ENCODE measurements at regions not wholly inside any gene's neighbourhood (a gene's known extent, or its start where the extent isn't known, plus 50 kb on each side); places are given as distances from the start of the nearest gene placed in this dataset.
A peak's percentile ranks its signal among the peaks of the same experiment; 100 is the strongest.

- peaks cover 0 to 9% (median 0%) of the 10 kb centered on the region in 3 donors for H3K4me1 Mint-ChIP-seq
- ChIA-PET POLR2A (no interaction called here), CTCF (interaction anchor here in 1 of 2 donors (0.9 kb wide), 1 partner anchor 808 kb away, joined by 3 read pairs; no protein-coding TSS in a partner anchor)
Observed at GRCh38 chr17:72561680-72562079, 440.9 kb downstream of the SOX9 start.

GRCh38 chr17:72562615-72563188 lies 441.9 kb downstream of the SOX9 start:
- H3K4me3 ChIP-seq (ENCODE audit: control insufficient read depth in 1 of 2, extremely low read depth in 1 of 2, low read length in 1 of 2) = no peak overlapping the region
- ATAC-seq (replicated peaks in 1 of 4) (no peak), DNase-seq (no peak)
- H3K27me3 Mint-ChIP-seq = no peaks in the 10 kb centered on the region
- ChIA-PET POLR2A (no interaction called here), CTCF (interaction anchor here (0.6 to 0.9 kb wide), 2 partner anchors 779 to 807 kb away, joined by 3 read pairs; no protein-coding TSS in a partner anchor)
- 86% methylated on average over 7 of the region's 7 CpGs for WGBS (ENCODE audit: insufficient coverage)
- H3K9me3 Mint-ChIP-seq = no peaks in the 10 kb centered on the region
- no peak overlapping the region for H3K27ac Mint-ChIP-seq
- no peaks in the 10 kb centered on the region for H3K36me3 Mint-ChIP-seq
- peaks cover 0 to 4% of the 10 kb centered on the region in 2 experiments for H3K4me1 ChIP-seq (ENCODE audit: control insufficient read depth in 1 of 2, extremely low read depth in 1 of 2, insufficient read depth in 2 of 2, low read length in 2 of 2)
- no peaks in the 10 kb centered on the region for H3K27me3 ChIP-seq (replicated peaks in 1 of 2; ENCODE audit: control insufficient read depth in 2 of 2, extremely low read depth in 1 of 2, insufficient read depth in 2 of 2, low read length in 1 of 2)
- no peaks in the 10 kb centered on the region for H3K36me3 ChIP-seq (ENCODE audit: control insufficient read depth in 2 of 2, extremely low read depth in 1 of 2, insufficient read depth in 1 of 2, low read length in 1 of 2)
- no peak overlapping the region for H3K4me3 Mint-ChIP-seq
- H3K9me3 ChIP-seq = no peaks in the 10 kb centered on the region
- no peak overlapping the region for H3K27ac ChIP-seq (ENCODE audit: low read length)
- peaks cover 0 to 17% (median 0%) of the 10 kb centered on the region in 3 donors for H3K4me1 Mint-ChIP-seq

More at GRCh38 chr17:72561680-72562079, 440.9 kb downstream of the SOX9 start:
- H3K27me3 Mint-ChIP-seq = no peaks in the 10 kb centered on the region
- WGBS (ENCODE audit: insufficient coverage) = 81% methylated on average over 4 of the region's 6 CpGs
- ATAC-seq (replicated peaks in 1 of 4) (no peak), DNase-seq (no peak)
- H3K9me3 Mint-ChIP-seq = no peaks in the 10 kb centered on the region
- Histone ChIP-seq H3K4me1 (ENCODE audit: control insufficient read depth in 1 of 2, extremely low read depth in 1 of 2, insufficient read depth in 2 of 2, low read length in 2 of 2) (peaks cover 0 to 4% of the 10 kb centered on the region in 2 experiments), H3K27me3 (replicated peaks in 1 of 2; ENCODE audit: control insufficient read depth in 2 of 2, extremely low read depth in 1 of 2, insufficient read depth in 2 of 2, low read length in 1 of 2) (no peaks in the 10 kb centered on the region), H3K36me3 (ENCODE audit: control insufficient read depth in 2 of 2, extremely low read depth in 1 of 2, insufficient read depth in 1 of 2, low read length in 1 of 2) (no peaks in the 10 kb centered on the region), H3K27ac (ENCODE audit: low read length) (no peak overlapping the region), H3K9me3 (no peaks in the 10 kb centered on the region), H3K4me3 (ENCODE audit: control insufficient read depth in 1 of 2, extremely low read depth in 1 of 2, low read length in 1 of 2) (no peak overlapping the region)
- no peak overlapping the region for H3K27ac Mint-ChIP-seq
- H3K36me3 Mint-ChIP-seq = no peaks in the 10 kb centered on the region
- no peak overlapping the region for H3K4me3 Mint-ChIP-seq

- H3K27me3 ChIP-seq (replicated peaks in 1 of 2; ENCODE audit: control insufficient read depth in 2 of 2, extremely low read depth in 1 of 2, insufficient read depth in 2 of 2, low read length in 1 of 2) = no peaks in the 10 kb centered on the region
- WGBS (ENCODE audit: insufficient coverage) = 86% methylated on average over 5 of the region's 7 CpGs
- Mint-ChIP-seq H3K9me3 (no peaks in the 10 kb centered on the region), H3K27ac (no peak overlapping the region), H3K4me3 (no peak overlapping the region), H3K27me3 (no peaks in the 10 kb centered on the region), H3K36me3 (no peaks in the 10 kb centered on the region), H3K4me1 (peaks cover 0 to 17% (median 0%) of the 10 kb centered on the region in 3 donors)
- no peak overlapping the region for H3K4me3 ChIP-seq (ENCODE audit: control insufficient read depth in 1 of 2, extremely low read depth in 1 of 2, low read length in 1 of 2)
- H3K27ac ChIP-seq (ENCODE audit: low read length) = no peak overlapping the region
- DNase-seq (no peak), ATAC-seq (replicated peaks in 1 of 4) (no peak)
- no peaks in the 10 kb centered on the region for H3K36me3 ChIP-seq (ENCODE audit: control insufficient read depth in 2 of 2, extremely low read depth in 1 of 2, insufficient read depth in 1 of 2, low read length in 1 of 2)
- POLR2A ChIA-PET = no interaction called here
- CTCF ChIA-PET = no interaction called here
- H3K9me3 ChIP-seq = no peaks in the 10 kb centered on the region
- H3K4me1 ChIP-seq (ENCODE audit: control insufficient read depth in 1 of 2, extremely low read depth in 1 of 2, insufficient read depth in 2 of 2, low read length in 2 of 2) = peaks cover 0 to 4% of the 10 kb centered on the region in 2 experiments
Observed at GRCh38 chr17:72563952-72564351, 443.1 kb downstream of the SOX9 start.

- ChIA-PET CTCF (interaction anchor here in 1 of 2 donors (0.7 kb wide), 1 partner anchor 15 kb away, joined by 3 read pairs; no protein-coding TSS in a partner anchor), POLR2A (no interaction called here)
- no peaks in the 10 kb centered on the region for H3K36me3 Mint-ChIP-seq
- Histone ChIP-seq H3K27me3 (replicated peaks in 1 of 2; ENCODE audit: control insufficient read depth in 2 of 2, extremely low read depth in 1 of 2, insufficient read depth in 2 of 2, low read length in 1 of 2) (peaks cover 0 to 7% of the 10 kb centered on the region in 2 experiments), H3K27ac (ENCODE audit: low read length) (no peak overlapping the region), H3K36me3 (ENCODE audit: control insufficient read depth in 2 of 2, extremely low read depth in 1 of 2, insufficient read depth in 1 of 2, low read length in 1 of 2) (no peaks in the 10 kb centered on the region), H3K4me3 (ENCODE audit: control insufficient read depth in 1 of 2, extremely low read depth in 1 of 2, low read length in 1 of 2) (no peak overlapping the region), H3K9me3 (no peaks in the 10 kb centered on the region), H3K4me1 (ENCODE audit: control insufficient read depth in 1 of 2, extremely low read depth in 1 of 2, insufficient read depth in 2 of 2, low read length in 2 of 2) (peaks cover 0 to 4% of the 10 kb centered on the region in 2 experiments)
- no peak overlapping the region for H3K4me3 Mint-ChIP-seq
- H3K9me3 Mint-ChIP-seq = no peaks in the 10 kb centered on the region
- H3K4me1 Mint-ChIP-seq = peaks cover 0 to 17% (median 0%) of the 10 kb centered on the region in 3 donors
- no peaks in the 10 kb centered on the region for H3K27me3 Mint-ChIP-seq
- 75% methylated on average over 2 of the region's 5 CpGs for WGBS (ENCODE audit: insufficient coverage)
- H3K27ac Mint-ChIP-seq = no peak overlapping the region
- ATAC-seq (replicated peaks in 1 of 4) = no peak
- no peak for DNase-seq
Observed at GRCh38 chr17:72565006-72565405, 444.2 kb downstream of the SOX9 start.

DNA sequence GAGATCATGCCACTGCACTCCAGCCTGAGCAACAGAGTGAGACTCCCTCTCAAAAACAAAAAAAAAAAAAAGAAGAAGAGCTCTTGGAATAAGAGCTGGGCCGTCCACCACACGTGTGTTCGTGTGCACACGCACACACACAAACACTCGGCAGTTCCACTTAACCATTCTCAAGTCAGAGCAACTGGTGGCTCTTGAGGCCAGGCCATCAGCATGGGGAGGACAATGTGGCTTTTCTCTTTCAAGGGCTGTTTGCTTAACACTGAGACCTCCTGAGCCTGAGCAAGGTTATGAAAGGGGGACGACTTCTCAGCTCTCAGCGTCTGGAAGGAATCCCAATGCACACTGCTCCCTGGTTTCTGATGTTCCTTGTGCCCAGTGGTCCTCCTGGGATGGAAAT lies 444.9 kb downstream of the SOX9 start:
- Histone ChIP-seq H3K27ac (ENCODE audit: low read length) (no peak overlapping the region), H3K4me1 (ENCODE audit: control insufficient read depth in 1 of 2, extremely low read depth in 1 of 2, insufficient read depth in 2 of 2, low read length in 2 of 2) (peaks cover 0 to 4% of the 10 kb centered on the region in 2 experiments), H3K9me3 (no peaks in the 10 kb centered on the region), H3K27me3 (replicated peaks in 1 of 2; ENCODE audit: control insufficient read depth in 2 of 2, extremely low read depth in 1 of 2, insufficient read depth in 2 of 2, low read length in 1 of 2) (peaks cover 0 to 10% of the 10 kb centered on the region in 2 experiments), H3K36me3 (ENCODE audit: control insufficient read depth in 2 of 2, extremely low read depth in 1 of 2, insufficient read depth in 1 of 2, low read length in 1 of 2) (no peaks in the 10 kb centered on the region), H3K4me3 (ENCODE audit: control insufficient read depth in 1 of 2, extremely low read depth in 1 of 2, low read length in 1 of 2) (no peak overlapping the region)
- no peaks in the 10 kb centered on the region for H3K27me3 Mint-ChIP-seq
- POLR2A ChIA-PET = no interaction called here
- 84% methylated on average over 2 of the region's 7 CpGs for WGBS (ENCODE audit: insufficient coverage)
- H3K4me1 Mint-ChIP-seq = peaks cover 0 to 15% (median 0%) of the 10 kb centered on the region in 3 donors
- CTCF ChIA-PET = no interaction called here
- no peak for DNase-seq
- no peaks in the 10 kb centered on the region for H3K36me3 Mint-ChIP-seq
- no peaks in the 10 kb centered on the region for H3K9me3 Mint-ChIP-seq
- no peak overlapping the region for H3K4me3 Mint-ChIP-seq
- ATAC-seq (replicated peaks in 1 of 4) = no peak
- H3K27ac Mint-ChIP-seq = no peak overlapping the region

- no peak for DNase-seq
- H3K27me3 ChIP-seq (replicated peaks in 1 of 2; ENCODE audit: control insufficient read depth in 2 of 2, extremely low read depth in 1 of 2, insufficient read depth in 2 of 2, low read length in 1 of 2) = peaks cover 0 to 14% of the 10 kb centered on the region in 2 experiments
- Mint-ChIP-seq H3K36me3 (no peaks in the 10 kb centered on the region), H3K27ac (peak overlapping the region in 1 of 2 donors; percentile 5), H3K4me3 (no peak overlapping the region), H3K9me3 (no peaks in the 10 kb centered on the region), H3K4me1 (peaks cover 0 to 15% (median 0%) of the 10 kb centered on the region in 3 donors), H3K27me3 (peaks cover 1 to 2% of the 10 kb centered on the region in 2 donors)
- peaks cover 0 to 4% of the 10 kb centered on the region in 2 experiments for H3K4me1 ChIP-seq (ENCODE audit: control insufficient read depth in 1 of 2, extremely low read depth in 1 of 2, insufficient read depth in 2 of 2, low read length in 2 of 2)
- H3K27ac ChIP-seq (ENCODE audit: low read length) = no peak overlapping the region
- no peaks in the 10 kb centered on the region for H3K9me3 ChIP-seq
- no peak overlapping the region for H3K4me3 ChIP-seq (ENCODE audit: control insufficient read depth in 1 of 2, extremely low read depth in 1 of 2, low read length in 1 of 2)
- POLR2A ChIA-PET = no interaction called here
- WGBS (ENCODE audit: insufficient coverage) = 63% methylated on average over 6 of the region's 8 CpGs
- ATAC-seq (replicated peaks in 1 of 4) = no peak
- H3K36me3 ChIP-seq (ENCODE audit: control insufficient read depth in 2 of 2, extremely low read depth in 1 of 2, insufficient read depth in 1 of 2, low read length in 1 of 2) = no peaks in the 10 kb centered on the region
- CTCF ChIA-PET = no interaction called here
Observed at GRCh38 chr17:72566671-72567484, 446.1 kb downstream of the SOX9 start.
